Right lobe of liver (tissue), 4 donors: ENCODE measurements at regions not wholly inside any gene's neighbourhood (a gene's known extent, or its start where the extent isn't known, plus 50 kb on each side); places are given as distances from the start of the nearest gene placed in this dataset.

Source experiments
- POLR2A ChIP-seq: fragments of 450-650 bp; IDR thresholded peaks from one replicate; pipeline ENCODE4 v1.6.1; 2017; ENCODE audit warnings: antibody characterized with exemption, mild to moderate bottlenecking
- TF ChIP-seq, protein P1 (sequence below), 4 donors: fragments of 200-600 bp in 3 of 4; fragments of 450-650 bp in 1 of 4; IDR thresholded peaks; one replicate each; pipeline versions ENCODE4 v1.5.1 to v1.8.0; 2016 to 2022; ENCODE audit warnings: antibody characterized with exemption in 4 of 4, mild to moderate bottlenecking in 2 of 4
- donor health status: DM: no; HTN: no; CAD: no.
- donor health status: DM: no; HTN: no; CAD: no.
- donor health status: DM: no; HTN: yes; CAD: no.

DNA sequence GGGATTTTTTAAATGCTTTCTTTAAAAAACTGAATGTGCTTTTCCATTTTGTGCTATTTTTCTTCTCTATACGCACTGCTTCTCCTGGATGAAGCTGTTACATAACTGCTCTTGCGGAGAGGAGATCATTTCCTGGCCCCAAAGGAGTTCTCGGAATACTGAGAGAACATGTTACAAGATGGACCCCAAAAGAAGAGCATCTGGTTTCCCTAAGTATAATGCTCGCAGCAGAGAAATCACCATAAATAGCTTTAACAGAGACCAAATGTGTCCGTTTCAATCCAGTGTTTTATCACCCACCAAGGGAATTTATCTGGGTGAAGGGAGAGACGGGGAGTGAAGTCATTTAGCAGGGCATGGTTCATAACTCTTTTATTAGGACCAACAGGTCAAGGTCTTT lies 80.1 kb downstream of the RBM43 start:
- TF ChIP-seq, protein P1, sequence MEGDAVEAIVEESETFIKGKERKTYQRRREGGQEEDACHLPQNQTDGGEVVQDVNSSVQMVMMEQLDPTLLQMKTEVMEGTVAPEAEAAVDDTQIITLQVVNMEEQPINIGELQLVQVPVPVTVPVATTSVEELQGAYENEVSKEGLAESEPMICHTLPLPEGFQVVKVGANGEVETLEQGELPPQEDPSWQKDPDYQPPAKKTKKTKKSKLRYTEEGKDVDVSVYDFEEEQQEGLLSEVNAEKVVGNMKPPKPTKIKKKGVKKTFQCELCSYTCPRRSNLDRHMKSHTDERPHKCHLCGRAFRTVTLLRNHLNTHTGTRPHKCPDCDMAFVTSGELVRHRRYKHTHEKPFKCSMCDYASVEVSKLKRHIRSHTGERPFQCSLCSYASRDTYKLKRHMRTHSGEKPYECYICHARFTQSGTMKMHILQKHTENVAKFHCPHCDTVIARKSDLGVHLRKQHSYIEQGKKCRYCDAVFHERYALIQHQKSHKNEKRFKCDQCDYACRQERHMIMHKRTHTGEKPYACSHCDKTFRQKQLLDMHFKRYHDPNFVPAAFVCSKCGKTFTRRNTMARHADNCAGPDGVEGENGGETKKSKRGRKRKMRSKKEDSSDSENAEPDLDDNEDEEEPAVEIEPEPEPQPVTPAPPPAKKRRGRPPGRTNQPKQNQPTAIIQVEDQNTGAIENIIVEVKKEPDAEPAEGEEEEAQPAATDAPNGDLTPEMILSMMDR (IDR thresholded peaks at IDR 0.05), result no peak
- TF ChIP-seq POLR2A, result no peak
